ENCODE measurements at regions not wholly inside any gene's neighbourhood (a gene's known extent, or its start where the extent isn't known, plus 50 kb on each side); places are given as distances from the start of the nearest gene placed in this dataset.

DNA sequence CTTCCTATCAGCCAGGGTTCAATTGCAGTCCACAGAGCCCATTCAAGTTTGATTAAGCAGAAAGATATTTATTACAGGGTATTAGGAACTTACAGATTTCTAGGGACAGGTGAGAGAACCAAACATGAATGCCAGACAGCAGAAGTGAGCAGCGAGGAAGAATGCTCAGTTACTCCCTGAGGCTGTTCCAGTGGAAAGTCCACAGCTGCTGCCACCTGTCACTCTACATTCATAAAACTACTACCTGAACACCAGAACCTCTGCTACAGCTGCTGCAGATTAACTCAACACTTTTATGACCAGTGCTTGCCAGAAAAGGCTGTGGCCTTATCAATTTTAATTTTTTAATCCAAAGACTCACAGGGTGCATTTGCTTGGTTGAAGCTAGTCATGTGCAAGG is 325.4 kb upstream of the ONECUT1 start:
- in situ Hi-C loops (cut with MboI) = no loop called here

GRCh38 chr15:53114960-53115359 is 324.8 kb upstream of the ONECUT1 start:
- in situ Hi-C loops (cut with MboI) = no loop called here
- WGBS, 2 experiments (ENCODE audit: low coverage in 1 of 2, low lambda C conversion rate in 2 of 2, missing lambda C conversion rate in 2 of 2) = 14 to 16% methylated on average over 3 of the region's 3 CpGs
- no peak overlapping the region for H2AFZ ChIP-seq

More for the DNA sequence above, 325.4 kb upstream of the ONECUT1 start:
- Histone ChIP-seq H3K9ac (no peak overlapping the region), H2AFZ (no peak overlapping the region), H3K36me3 (ENCODE audit: low read depth) (no peaks in the 10 kb centered on the region), H3K27me3 (replicated peaks; ENCODE audit: insufficient read depth) (no peaks in the 10 kb centered on the region), H3K27ac (no peak overlapping the region), H3K4me3 (no peak overlapping the region), H3K4me1 (ENCODE audit: insufficient read depth) (no peaks in the 10 kb centered on the region), H3F3A (ENCODE audit: insufficient read depth) (no peaks in the 10 kb centered on the region), H3K4me2 (ENCODE audit: unreplicated experiment) (no peak overlapping the region), H4K20me1 (ENCODE audit: insufficient read depth) (no peaks in the 10 kb centered on the region), H3K79me2 (ENCODE audit: insufficient read depth) (no peaks in the 10 kb centered on the region), H3K9me3 (ENCODE audit: low read depth) (no peaks in the 10 kb centered on the region), H3K9me2 (ENCODE audit: insufficient read depth) (no peaks in the 10 kb centered on the region)
- 0 to 15% methylated on average over 1 of the region's 1 CpG for WGBS, 2 experiments (ENCODE audit: low coverage in 1 of 2, low lambda C conversion rate in 2 of 2, missing lambda C conversion rate in 2 of 2)
- TF ChIP-seq EZH2 (IDR thresholded peaks at IDR 0.05; ENCODE audit: insufficient read depth, poor library complexity, severe bottlenecking) = no peak
- no peak for TF ChIP-seq EZH2phosphoT487 (IDR thresholded peaks at IDR 0.05; ENCODE audit: insufficient read depth, low read depth)
- no peak for DNase-seq

DNA sequence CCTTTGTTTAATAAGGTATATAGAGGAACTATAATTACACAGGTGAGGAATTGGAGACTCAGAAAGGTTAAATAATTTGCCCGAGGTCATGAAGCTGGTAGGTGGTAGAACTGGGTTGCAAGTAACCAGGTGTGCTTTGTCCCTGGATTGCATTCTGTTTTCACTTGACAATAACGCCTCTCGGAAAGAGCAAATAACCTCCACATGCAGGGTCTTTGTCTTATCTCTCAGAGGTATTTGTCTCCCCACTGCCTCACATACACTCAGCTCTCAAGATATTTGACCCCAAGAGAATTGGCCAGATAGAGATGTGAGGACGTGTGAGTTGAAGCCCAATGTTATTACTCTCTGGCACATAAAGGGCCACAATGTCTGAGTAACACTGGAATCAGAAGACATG is 320.9 kb upstream of the ONECUT1 start:
- no peak for DNase-seq
- Histone ChIP-seq H3K4me3 (no peak overlapping the region), H3K27me3 (replicated peaks; ENCODE audit: insufficient read depth) (no peaks in the 10 kb centered on the region), H3K9ac (no peak overlapping the region), H3K4me1 (ENCODE audit: insufficient read depth) (no peaks in the 10 kb centered on the region), H3F3A (ENCODE audit: insufficient read depth) (no peaks in the 10 kb centered on the region), H4K20me1 (ENCODE audit: insufficient read depth) (no peaks in the 10 kb centered on the region), H3K4me2 (ENCODE audit: unreplicated experiment) (no peak overlapping the region), H3K27ac (no peak overlapping the region), H3K9me2 (ENCODE audit: insufficient read depth) (no peaks in the 10 kb centered on the region), H3K9me3 (ENCODE audit: low read depth) (no peaks in the 10 kb centered on the region), H2AFZ (no peak overlapping the region), H3K79me2 (ENCODE audit: insufficient read depth) (no peaks in the 10 kb centered on the region), H3K36me3 (ENCODE audit: low read depth) (no peaks in the 10 kb centered on the region)
- in situ Hi-C loops (cut with MboI) = no loop called here
- no peak for TF ChIP-seq EZH2phosphoT487 (IDR thresholded peaks at IDR 0.05; ENCODE audit: insufficient read depth, low read depth)
- no peak for TF ChIP-seq EZH2 (IDR thresholded peaks at IDR 0.05; ENCODE audit: insufficient read depth, poor library complexity, severe bottlenecking)
- 9 to 12% methylated on average over 4 of the region's 4 CpGs for WGBS, 2 experiments (ENCODE audit: low coverage in 1 of 2, low lambda C conversion rate in 2 of 2, missing lambda C conversion rate in 2 of 2)

More at GRCh38 chr15:53114960-53115359, 324.8 kb upstream of the ONECUT1 start:
- H3K9ac ChIP-seq = no peak overlapping the region
- no peak overlapping the region for H3K4me2 ChIP-seq (ENCODE audit: unreplicated experiment)
- no peaks in the 10 kb centered on the region for H3K36me3 ChIP-seq (ENCODE audit: low read depth)
- H3K4me3 ChIP-seq = no peak overlapping the region
- TF ChIP-seq EZH2 (IDR thresholded peaks at IDR 0.05; ENCODE audit: insufficient read depth, poor library complexity, severe bottlenecking) (no peak), EZH2phosphoT487 (IDR thresholded peaks at IDR 0.05; ENCODE audit: insufficient read depth, low read depth) (no peak)
- no peaks in the 10 kb centered on the region for H3K79me2 ChIP-seq (ENCODE audit: insufficient read depth)
- no peaks in the 10 kb centered on the region for H4K20me1 ChIP-seq (ENCODE audit: insufficient read depth)
- H3K9me2 ChIP-seq (ENCODE audit: insufficient read depth) = no peaks in the 10 kb centered on the region
- no peak overlapping the region for H3K27ac ChIP-seq
- DNase-seq = no peak
- no peaks in the 10 kb centered on the region for H3F3A ChIP-seq (ENCODE audit: insufficient read depth)
- H3K4me1 ChIP-seq (ENCODE audit: insufficient read depth) = no peaks in the 10 kb centered on the region
- H3K9me3 ChIP-seq (ENCODE audit: low read depth) = no peaks in the 10 kb centered on the region
- H3K27me3 ChIP-seq (replicated peaks; ENCODE audit: insufficient read depth) = no peaks in the 10 kb centered on the region

GRCh38 chr15:53108319-53108718 is 318.2 kb upstream of the ONECUT1 start:
- Histone ChIP-seq H3K4me1 (ENCODE audit: insufficient read depth) (no peaks in the 10 kb centered on the region), H3K36me3 (ENCODE audit: low read depth) (no peaks in the 10 kb centered on the region), H3K9me3 (ENCODE audit: low read depth) (no peaks in the 10 kb centered on the region), H4K20me1 (ENCODE audit: insufficient read depth) (no peaks in the 10 kb centered on the region), H3K9me2 (ENCODE audit: insufficient read depth) (no peaks in the 10 kb centered on the region), H3F3A (ENCODE audit: insufficient read depth) (no peaks in the 10 kb centered on the region), H2AFZ (no peak overlapping the region), H3K9ac (no peak overlapping the region), H3K27ac (no peak overlapping the region), H3K4me3 (no peak overlapping the region), H3K27me3 (replicated peaks; ENCODE audit: insufficient read depth) (no peaks in the 10 kb centered on the region), H3K79me2 (ENCODE audit: insufficient read depth) (no peaks in the 10 kb centered on the region), H3K4me2 (ENCODE audit: unreplicated experiment) (no peak overlapping the region)
- TF ChIP-seq EZH2phosphoT487 (IDR thresholded peaks at IDR 0.05; ENCODE audit: insufficient read depth, low read depth) = no peak
- TF ChIP-seq EZH2 (IDR thresholded peaks at IDR 0.05; ENCODE audit: insufficient read depth, poor library complexity, severe bottlenecking) = no peak
- in situ Hi-C loops (cut with MboI) = no loop called here
- no peak for DNase-seq
- WGBS, 2 experiments (ENCODE audit: low coverage in 1 of 2, low lambda C conversion rate in 2 of 2, missing lambda C conversion rate in 2 of 2) = 2 to 7% methylated on average over 2 of the region's 2 CpGs

DNA sequence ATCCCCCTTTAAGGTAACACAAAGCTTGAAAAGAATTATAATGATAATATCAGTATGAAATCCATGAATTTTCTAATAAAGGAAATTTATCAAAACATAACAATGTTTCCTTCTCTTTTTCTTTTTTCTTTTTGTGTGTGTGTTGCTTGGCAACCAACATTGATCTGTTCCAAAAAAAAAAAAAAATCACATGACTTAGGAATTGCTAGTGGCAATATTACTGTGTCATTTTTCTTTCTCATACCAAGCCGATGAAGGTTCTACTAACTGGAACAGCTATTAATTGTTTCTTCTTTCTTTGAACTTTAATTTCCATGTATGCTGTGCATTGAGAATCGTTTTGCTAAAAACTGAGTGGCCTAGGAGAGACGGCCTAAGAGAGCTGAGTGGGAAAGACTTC is 317.7 kb upstream of the ONECUT1 start:
- no peak overlapping the region for H2AFZ ChIP-seq
- in situ Hi-C loops (cut with MboI) = no loop called here
- no peaks in the 10 kb centered on the region for H4K20me1 ChIP-seq (ENCODE audit: insufficient read depth)
- no peaks in the 10 kb centered on the region for H3F3A ChIP-seq (ENCODE audit: insufficient read depth)
- H3K4me1 ChIP-seq (ENCODE audit: insufficient read depth) = no peaks in the 10 kb centered on the region
- no peaks in the 10 kb centered on the region for H3K9me3 ChIP-seq (ENCODE audit: low read depth)
- 12 to 17% methylated on average over 3 of the region's 3 CpGs for WGBS, 2 experiments (ENCODE audit: low coverage in 1 of 2, low lambda C conversion rate in 2 of 2, missing lambda C conversion rate in 2 of 2)
- H3K27ac ChIP-seq = no peak overlapping the region
- TF ChIP-seq EZH2phosphoT487 (IDR thresholded peaks at IDR 0.05; ENCODE audit: insufficient read depth, low read depth) = no peak
- TF ChIP-seq EZH2 (IDR thresholded peaks at IDR 0.05; ENCODE audit: insufficient read depth, poor library complexity, severe bottlenecking) = no peak
- H3K36me3 ChIP-seq (ENCODE audit: low read depth) = no peaks in the 10 kb centered on the region
- DNase-seq = no peak
- no peak overlapping the region for H3K9ac ChIP-seq
- no peak overlapping the region for H3K4me2 ChIP-seq (ENCODE audit: unreplicated experiment)
- H3K9me2 ChIP-seq (ENCODE audit: insufficient read depth) = no peaks in the 10 kb centered on the region
- no peak overlapping the region for H3K4me3 ChIP-seq
- no peaks in the 10 kb centered on the region for H3K27me3 ChIP-seq (replicated peaks; ENCODE audit: insufficient read depth)
- H3K79me2 ChIP-seq (ENCODE audit: insufficient read depth) = no peaks in the 10 kb centered on the region
